ENCODE measurements at regions not wholly inside any gene's neighbourhood (a gene's known extent, or its start where the extent isn't known, plus 50 kb on each side); places are given as distances from the start of the nearest gene placed in this dataset.
"Not testable (repeated sequence)": the region's sequence is repeated elsewhere in the genome, so short reads cannot be mapped to it uniquely, and the experiment has no call there.

DNA sequence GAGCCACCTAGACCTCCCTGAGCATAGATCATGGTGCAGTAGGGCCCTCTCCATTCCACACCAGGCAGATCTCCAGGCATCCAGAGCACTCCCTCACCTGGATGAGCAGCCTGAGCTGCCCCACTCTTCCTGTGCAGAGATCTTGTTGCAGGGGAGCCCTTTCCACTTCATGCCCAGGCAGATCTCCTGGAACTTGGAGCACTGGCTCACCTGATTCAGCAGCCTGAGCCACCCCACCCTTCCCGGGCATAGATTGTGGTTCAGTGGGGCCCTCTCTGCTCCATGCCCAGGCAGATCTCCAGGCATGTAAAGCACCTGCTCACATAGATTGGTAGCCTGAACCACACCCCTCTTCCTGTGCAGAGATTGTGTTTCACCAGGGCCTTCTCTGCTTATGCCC lies 78.0 kb downstream of the SEC16B start:
- DNase-seq, result no peak

GRCh38 chr1:177890479-177890878 lies 79.4 kb downstream of the SEC16B start:
- no peak for DNase-seq

- DNase-seq, result no peak
Observed at GRCh38 chr1:177884479-177885021, 85.3 kb downstream of the SEC16B start.

GRCh38 chr1:177883581-177883980 lies 86.3 kb downstream of the SEC16B start:
- DNase-seq, result no peak

DNA sequence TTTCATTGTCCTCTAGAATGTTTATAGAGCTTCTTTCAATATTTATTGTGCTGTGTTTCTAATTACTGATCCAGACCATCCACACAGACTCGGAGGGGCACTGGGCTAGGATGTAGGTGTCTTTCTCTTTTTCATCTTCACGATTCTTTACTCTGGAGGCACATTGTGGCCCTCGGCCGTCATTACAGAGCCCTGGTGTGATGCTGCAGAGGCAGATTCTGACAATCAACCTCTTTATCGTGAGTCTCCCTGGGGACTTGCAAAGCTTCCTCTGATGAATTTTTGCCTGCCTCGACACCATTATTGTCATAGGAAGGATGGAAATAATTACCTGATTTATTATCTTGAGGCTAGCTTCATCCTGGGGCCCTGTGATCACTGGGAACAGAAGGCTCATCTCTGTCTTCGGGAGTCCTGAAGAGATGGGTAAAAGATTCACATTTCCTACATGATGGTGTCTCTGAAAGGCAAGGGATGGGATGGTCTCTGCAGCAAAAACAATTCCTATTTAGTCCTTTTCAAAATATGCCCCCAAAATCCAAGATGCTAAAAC lies 89.4 kb downstream of the SEC16B start:
- DNase-seq, result no peak

DNA sequence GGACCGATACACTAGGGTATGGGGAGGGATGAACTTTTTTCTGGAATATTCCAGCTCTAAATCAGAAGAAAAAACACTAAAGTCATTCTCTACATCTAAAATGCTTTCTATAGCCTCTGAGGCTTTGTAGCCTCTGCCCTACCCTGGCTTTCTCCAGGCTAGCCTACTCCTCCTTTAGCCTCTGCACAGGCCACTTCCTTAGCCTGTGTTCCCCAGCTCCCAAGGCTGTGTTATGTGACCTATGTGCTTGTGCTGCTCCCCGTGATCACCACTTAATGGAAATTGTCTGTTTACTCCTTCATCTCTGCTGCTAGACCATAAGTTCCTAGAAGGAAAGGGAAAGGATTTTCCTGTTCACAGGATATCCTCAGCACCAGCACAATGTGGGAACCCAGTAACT lies 92.8 kb downstream of the SEC16B start:
- DNase-seq, result no peak

DNA sequence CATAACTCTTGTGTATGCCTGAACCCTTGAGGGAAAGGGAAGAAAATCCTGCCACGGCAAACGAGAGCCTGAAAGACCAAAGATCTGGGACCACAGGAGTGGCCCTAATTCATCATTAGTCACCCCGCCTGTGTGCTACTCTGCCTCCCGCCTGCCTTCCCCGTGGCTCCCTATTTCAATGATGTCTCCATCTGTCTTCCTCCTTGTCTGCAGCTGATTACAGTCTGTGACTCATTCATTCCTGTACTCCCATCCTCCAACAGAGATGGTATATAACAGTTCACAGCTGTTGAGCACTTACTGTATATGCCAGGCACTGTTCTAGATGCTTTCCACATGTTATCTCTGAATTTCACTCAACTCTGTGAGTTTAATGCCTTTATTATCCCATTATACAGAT lies 96.6 kb downstream of the SEC16B start:
- DNase-seq, result no peak

- DNase-seq, result no peak
Observed at GRCh38 chr1:177872308-177872900, 97.5 kb downstream of the SEC16B start.

DNA sequence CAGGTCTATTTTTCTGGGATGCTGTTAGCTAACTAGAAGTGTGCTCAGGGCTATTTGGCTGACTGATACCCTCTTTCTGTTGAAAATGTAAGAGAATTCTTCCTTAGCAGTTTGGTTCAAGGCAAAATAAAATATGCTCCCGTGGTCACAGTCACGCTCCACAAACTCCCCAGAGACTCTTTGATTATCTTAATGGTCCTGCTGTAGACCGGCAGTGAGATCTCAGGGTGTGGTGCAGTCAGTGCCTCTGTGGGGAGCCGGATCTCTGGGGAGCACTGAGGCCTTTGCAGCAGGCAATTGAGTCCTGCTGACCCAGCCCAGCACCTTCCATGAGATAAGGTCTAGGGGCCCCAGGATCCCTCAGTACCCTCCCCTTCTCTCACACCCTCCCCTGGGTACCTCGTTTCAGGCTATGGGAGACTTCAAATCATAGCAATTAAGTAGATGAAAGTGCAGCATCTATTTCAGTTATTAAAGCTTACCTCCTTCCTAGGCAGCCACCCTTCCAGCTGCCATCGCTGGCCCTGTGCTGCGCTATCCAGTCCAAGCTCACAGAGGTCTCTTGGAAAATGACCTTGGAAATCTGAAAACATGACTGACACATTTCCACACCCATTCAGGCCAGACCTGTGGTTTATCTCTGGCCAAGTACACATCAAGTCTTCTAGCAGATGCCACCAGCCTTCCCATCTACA lies 98.1 kb downstream of the SEC16B start:
- no peak for DNase-seq

DNA sequence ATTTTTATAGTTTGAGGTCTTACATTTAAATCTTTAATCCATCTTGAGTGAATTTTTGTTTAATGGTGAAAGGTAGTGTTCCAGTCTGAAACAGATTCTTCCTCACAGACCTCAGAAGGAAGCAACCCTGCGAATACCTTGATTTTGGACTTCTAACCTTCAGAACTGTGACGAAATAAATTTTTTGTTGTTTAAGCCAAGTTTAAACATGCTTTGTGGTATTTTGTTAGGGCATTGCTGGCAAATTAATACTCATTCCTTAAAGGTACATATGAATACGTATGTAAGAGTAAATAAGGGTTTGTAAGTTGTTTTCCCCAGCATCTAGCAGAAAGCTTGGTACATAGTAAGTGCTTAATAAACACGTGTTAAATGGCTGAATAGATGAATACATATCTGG lies 100.3 kb downstream of the SEC16B start:
- no peak for DNase-seq

- not testable (repeated sequence) for DNase-seq
Observed at GRCh38 chr1:177869011-177869410, 100.8 kb downstream of the SEC16B start.

DNA sequence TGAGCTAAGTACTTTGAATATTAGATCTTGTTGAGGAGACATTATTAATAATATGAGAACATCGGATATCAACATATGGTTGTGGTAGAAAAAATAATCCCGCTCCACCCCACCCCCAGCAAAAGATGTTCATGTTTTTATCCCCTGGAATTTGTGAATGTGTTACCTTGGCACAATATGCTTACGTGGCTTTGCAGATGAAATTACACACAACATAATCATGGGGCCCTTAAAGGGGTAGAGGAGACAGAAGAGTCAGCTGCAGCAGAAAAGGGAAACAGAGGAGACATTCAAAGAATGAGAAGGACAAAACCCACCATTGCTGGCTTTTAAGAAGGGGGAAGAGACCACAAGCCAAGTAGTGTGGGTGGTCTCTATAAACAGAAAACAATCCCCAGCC lies 104.1 kb downstream of the SEC16B start:
- no peak for DNase-seq

DNA sequence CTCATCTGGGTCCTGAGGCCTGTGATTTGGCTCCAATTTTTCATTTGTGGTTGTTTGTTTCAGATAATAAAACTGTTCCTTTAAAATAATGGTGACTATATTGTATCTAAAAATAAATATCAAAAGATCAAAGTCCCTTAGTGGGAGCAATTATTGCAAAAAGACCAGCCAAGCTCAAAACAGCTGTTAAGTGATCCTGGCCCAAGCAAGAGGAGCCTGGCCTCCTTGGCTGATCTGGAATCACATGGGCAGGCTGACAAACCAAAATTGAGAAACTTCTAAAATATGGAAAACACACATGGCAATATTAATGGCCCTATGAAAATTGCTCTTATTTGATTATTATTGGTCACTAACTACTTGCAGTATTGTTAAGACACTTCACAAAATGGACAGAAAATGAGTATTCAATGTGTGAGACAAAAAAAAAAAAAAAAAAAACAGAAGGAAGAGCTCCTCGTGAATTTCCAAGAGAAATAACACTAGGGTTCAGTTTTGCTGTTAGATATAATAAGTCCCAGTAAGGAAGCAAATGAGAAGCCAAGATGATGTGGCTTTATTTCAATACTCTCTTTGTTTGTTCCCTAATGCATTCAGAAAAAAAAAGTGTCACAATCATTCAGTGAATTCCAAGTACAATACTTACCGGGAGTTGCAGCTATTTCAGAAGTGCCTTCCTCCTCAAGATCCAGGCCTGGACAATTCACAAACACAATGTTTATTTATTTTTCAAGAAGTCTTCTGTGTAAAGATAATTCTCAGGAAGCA lies 105.1 kb downstream of the SEC16B start:
- DNase-seq, result no peak

GRCh38 chr1:177863796-177864195 lies 106.1 kb downstream of the SEC16B start:
- no peak for DNase-seq

GRCh38 chr1:177862916-177863315 lies 106.9 kb downstream of the SEC16B start:
- DNase-seq, result no peak

DNA sequence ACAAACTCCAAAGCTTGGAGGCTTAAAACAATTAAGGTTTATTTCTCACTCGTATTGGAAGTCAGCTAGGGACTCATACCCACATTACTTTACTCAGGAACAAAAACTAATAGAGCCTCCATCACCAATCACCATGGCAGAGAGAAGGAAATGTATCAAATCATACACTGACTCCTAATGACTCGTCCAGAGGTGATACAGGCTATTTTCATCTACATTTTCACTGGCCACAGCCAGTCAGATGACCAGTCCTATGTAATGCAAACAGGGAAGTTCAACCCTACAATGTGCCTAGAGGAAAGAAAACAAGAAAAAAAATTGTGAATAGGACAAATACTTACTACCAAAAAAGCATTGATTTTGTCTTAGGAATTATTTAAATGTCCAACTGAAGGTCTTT lies 110.3 kb downstream of the SEC16B start:
- DNase-seq, result no peak

DNA sequence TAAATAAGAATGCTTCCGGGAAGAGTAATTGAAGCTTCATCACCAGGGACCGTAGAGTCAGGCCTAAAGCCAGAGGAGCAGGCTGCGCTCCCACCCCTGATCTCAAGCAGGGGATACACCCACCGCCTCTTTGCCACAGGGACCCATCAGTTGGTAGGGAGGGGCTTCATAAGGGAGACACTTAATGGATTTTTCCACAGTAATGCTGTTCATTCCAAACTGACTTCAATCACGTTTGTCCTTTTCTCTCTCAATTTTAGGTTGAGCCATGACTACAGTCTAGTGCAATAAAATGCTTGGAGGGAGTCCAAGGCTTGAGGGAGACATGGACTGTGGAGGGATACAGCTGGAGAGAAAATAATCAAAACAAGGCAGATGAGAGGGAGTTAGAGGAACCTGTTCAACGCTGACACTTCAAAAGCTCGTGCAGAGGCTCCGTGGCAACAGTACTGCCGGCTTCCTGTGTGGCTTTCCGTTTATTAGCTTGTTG lies 111.5 kb downstream of the SEC16B start:
- DNase-seq, result no peak

- DNase-seq, result no peak
Observed at GRCh38 chr1:177857285-177857684, 112.6 kb downstream of the SEC16B start.

GRCh38 chr1:177854951-177855350 lies 114.9 kb downstream of the SEC16B start:
- DNase-seq, result no peak

- DNase-seq, result no peak
Observed at GRCh38 chr1:177849579-177850290, 120.1 kb downstream of the SEC16B start.

GRCh38 chr1:177849130-177849529 lies 120.7 kb downstream of the SEC16B start:
- DNase-seq, result no peak

DNA sequence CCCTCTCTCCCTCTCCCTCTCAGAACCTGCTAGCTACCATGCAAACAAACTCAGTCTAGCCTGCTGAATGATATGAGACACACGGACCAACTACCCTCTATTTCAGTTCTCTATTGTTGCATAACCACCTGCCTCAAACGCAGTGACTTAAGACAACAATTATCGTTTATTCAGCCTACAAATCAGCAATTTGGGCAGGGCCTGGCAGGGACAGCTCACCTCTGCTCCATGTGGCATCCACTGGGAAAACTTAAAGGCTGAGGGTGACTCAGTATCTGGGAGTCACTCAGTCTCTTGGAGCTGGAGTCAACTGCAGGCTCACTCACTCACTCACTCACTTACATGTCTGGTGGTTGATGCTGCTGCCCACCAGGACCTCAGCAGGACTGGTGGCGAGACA lies 121.3 kb downstream of the SEC16B start:
- no peak for DNase-seq

Measured in C1 segment of cervical spinal cord (tissue), 14 donors.